Naive thymus-derived CD4-positive, alpha-beta T cell (primary cell): ENCODE measurements at regions not wholly inside any gene's neighbourhood (a gene's known extent, or its start where the extent isn't known, plus 50 kb on each side); places are given as distances from the start of the nearest gene placed in this dataset.

Experiments used
- ATAC-seq: fragments of 150-1000 bp; cut with Tn5 transposase; 2 replicates; pipeline ENCODE4 v1.10.0; 2021; ENCODE audit warnings: mild to moderate bottlenecking, moderate library complexity
- CTCF ChIA-PET: fragments of 350-600 bp; sonication (Branson Sonifier 250); formaldehyde crosslinking; loops from one replicate; lab custom pipeline; 2021; ENCODE audit warnings: antibody characterized with exemption; lab: Charles Lee
- POLR2A ChIA-PET: fragments of 350-600 bp; sonication (Branson Sonifier 250); formaldehyde crosslinking; loops from one replicate; lab custom pipeline; 2021; ENCODE audit warnings: antibody characterized with exemption, inconsistent platforms; lab: Charles Lee
- DNase-seq, 9 donors: peaks; one replicate each; pipeline versions ENCODE4 v3.0.0 to v3.0.0-alpha.2; 2020 to 2022; ENCODE audit warnings: mixed read lengths in 1 of 9
- H3K27ac ChIP-seq: one replicate; pipeline ENCODE4 v1.7.0; 2013; ENCODE audit warnings: mild to moderate bottlenecking, low read depth, low read length, moderate library complexity
- H3K27me3 ChIP-seq, 2 donors: one replicate each; pipeline ENCODE4 v1.7.0; 2013; ENCODE audit warnings: low read length in 2 of 2, mild to moderate bottlenecking in 2 of 2, moderate library complexity in 2 of 2; ENCODE audit not compliant: control insufficient read depth in 2 of 2, insufficient read depth in 2 of 2
- H3K36me3 ChIP-seq, 3 experiments: 1 replicate in 2 of 3; 2 replicates in 1 of 3; pipeline ENCODE4 v1.7.0; 2013; ENCODE audit warnings: low read length in 3 of 3, mild to moderate bottlenecking in 3 of 3, moderate library complexity in 1 of 3; ENCODE audit not compliant: insufficient read depth in 3 of 3, control insufficient read depth in 2 of 3
- H3K4me1 ChIP-seq, 2 donors: one replicate each; pipeline ENCODE4 v1.7.0; 2013; ENCODE audit warnings: low read length in 2 of 2, mild to moderate bottlenecking in 2 of 2, moderate library complexity in 1 of 2; ENCODE audit not compliant: control insufficient read depth in 2 of 2, insufficient read depth in 2 of 2
- H3K4me3 ChIP-seq: 2 replicates; pipeline ENCODE4 v1.7.0; 2013; ENCODE audit warnings: mild to moderate bottlenecking, low read length
- H3K9me3 ChIP-seq, 3 experiments: 1 replicate in 2 of 3; 2 replicates in 1 of 3; pipeline ENCODE4 v1.7.0; 2013; ENCODE audit warnings: low read length in 3 of 3; ENCODE audit not compliant: control insufficient read depth in 2 of 3
- H3K27ac Mint-ChIP-seq, 9 donors: one replicate each; pipeline ENCODE4 v1.8.0; 2020 to 2022; ENCODE audit warnings: mixed read lengths in 9 of 9, mild to moderate bottlenecking in 8 of 9, moderate library complexity in 5 of 9, inconsistent platforms in 2 of 9
- H3K27me3 Mint-ChIP-seq, 5 donors: one replicate each; pipeline ENCODE4 v1.8.0; 2021 to 2022; ENCODE audit warnings: mixed read lengths in 5 of 5, mild to moderate bottlenecking in 1 of 5
- H3K36me3 Mint-ChIP-seq, 5 donors: one replicate each; pipeline ENCODE4 v1.8.0; 2020 to 2022; ENCODE audit warnings: mixed read lengths in 5 of 5, mild to moderate bottlenecking in 3 of 5, inconsistent platforms in 1 of 5
- H3K4me1 Mint-ChIP-seq, 7 donors: one replicate each; pipeline ENCODE4 v1.8.0; 2020 to 2022; ENCODE audit warnings: mixed read lengths in 7 of 7, mild to moderate bottlenecking in 3 of 7, inconsistent platforms in 1 of 7
- H3K4me3 Mint-ChIP-seq, 10 donors: one replicate each; pipeline ENCODE4 v1.8.0; 2020 to 2022; ENCODE audit warnings: mild to moderate bottlenecking in 10 of 10, mixed read lengths in 10 of 10, moderate library complexity in 6 of 10, inconsistent platforms in 2 of 10
- H3K9me3 Mint-ChIP-seq, 11 donors: one replicate each; pipeline ENCODE4 v1.8.0; 2020 to 2022; ENCODE audit warnings: mixed read lengths in 11 of 11, mild to moderate bottlenecking in 4 of 11, inconsistent platforms in 1 of 11, moderate library complexity in 1 of 11
- intact Hi-C, 2 donors: fragments of 100-400 bp; cut with micrococcal nuclease; formaldehyde crosslinking; loops; one replicate each; pipeline ENCODE4 v1.15.1; 2023

- intact Hi-C loops = no loop called here
Measured at GRCh38 chr6:168730931-168731716, 290.1 kb downstream of the SMOC2 start.

DNA sequence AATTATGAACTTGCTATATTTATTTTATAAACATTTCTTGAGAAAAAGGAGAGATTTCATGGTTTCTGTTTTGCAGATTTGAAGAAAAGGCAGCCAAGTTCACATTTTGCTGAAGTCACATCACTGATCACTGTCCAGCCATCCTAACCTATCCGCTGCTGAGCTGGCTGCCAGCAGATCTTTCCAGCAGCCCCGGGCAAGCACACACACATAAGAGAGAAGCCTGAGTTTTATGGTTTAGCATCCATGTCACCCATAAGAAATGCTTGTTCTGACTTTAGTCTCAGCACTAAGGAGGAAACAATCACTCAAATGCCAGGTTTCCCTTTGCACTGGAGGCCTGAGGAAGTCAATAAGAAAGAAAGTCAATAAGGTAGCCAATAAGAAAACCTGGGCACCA lies 287.1 kb downstream of the SMOC2 start:
- no peaks in the 10 kb centered on the region for H3K4me1 ChIP-seq
- H3K27ac Mint-ChIP-seq = no peak overlapping the region
- no peak overlapping the region for H3K4me3 ChIP-seq
- POLR2A ChIA-PET = no interaction called here
- no peaks in the 10 kb centered on the region for H3K36me3 ChIP-seq
- DNase-seq (no peak), ATAC-seq (no peak)
- no peaks in the 10 kb centered on the region for H3K36me3 Mint-ChIP-seq
- no peak overlapping the region for H3K4me3 Mint-ChIP-seq
- H3K9me3 ChIP-seq = no peaks in the 10 kb centered on the region
- no peaks in the 10 kb centered on the region for H3K4me1 Mint-ChIP-seq
- H3K27me3 ChIP-seq = no peaks in the 10 kb centered on the region
- no peak overlapping the region for H3K27ac ChIP-seq
- intact Hi-C loops = no loop called here
- H3K9me3 Mint-ChIP-seq = peaks cover 0 to 4% (median 0%) of the 10 kb centered on the region in 11 donors
- CTCF ChIA-PET = no interaction called here
- peaks cover 0 to 20% (median 4%) of the 10 kb centered on the region in 5 donors for H3K27me3 Mint-ChIP-seq

More at GRCh38 chr6:168730931-168731716, 290.1 kb downstream of the SMOC2 start:
- H3K36me3 Mint-ChIP-seq = no peaks in the 10 kb centered on the region
- H3K4me1 Mint-ChIP-seq = no peaks in the 10 kb centered on the region
- H3K9me3 ChIP-seq = no peaks in the 10 kb centered on the region
- no peak overlapping the region for H3K27ac Mint-ChIP-seq
- no peaks in the 10 kb centered on the region for H3K4me1 ChIP-seq
- no peaks in the 10 kb centered on the region for H3K27me3 ChIP-seq
- DNase-seq (no peak), ATAC-seq (no peak)
- no peak overlapping the region for H3K4me3 ChIP-seq
- H3K9me3 Mint-ChIP-seq = peaks cover 0 to 3% (median 0%) of the 10 kb centered on the region in 11 donors
- ChIA-PET CTCF (no interaction called here), POLR2A (no interaction called here)
- no peak overlapping the region for H3K27ac ChIP-seq
- H3K4me3 Mint-ChIP-seq = no peak overlapping the region
- H3K27me3 Mint-ChIP-seq = peaks cover 0 to 16% (median 4%) of the 10 kb centered on the region in 5 donors
- H3K36me3 ChIP-seq = no peaks in the 10 kb centered on the region

DNA sequence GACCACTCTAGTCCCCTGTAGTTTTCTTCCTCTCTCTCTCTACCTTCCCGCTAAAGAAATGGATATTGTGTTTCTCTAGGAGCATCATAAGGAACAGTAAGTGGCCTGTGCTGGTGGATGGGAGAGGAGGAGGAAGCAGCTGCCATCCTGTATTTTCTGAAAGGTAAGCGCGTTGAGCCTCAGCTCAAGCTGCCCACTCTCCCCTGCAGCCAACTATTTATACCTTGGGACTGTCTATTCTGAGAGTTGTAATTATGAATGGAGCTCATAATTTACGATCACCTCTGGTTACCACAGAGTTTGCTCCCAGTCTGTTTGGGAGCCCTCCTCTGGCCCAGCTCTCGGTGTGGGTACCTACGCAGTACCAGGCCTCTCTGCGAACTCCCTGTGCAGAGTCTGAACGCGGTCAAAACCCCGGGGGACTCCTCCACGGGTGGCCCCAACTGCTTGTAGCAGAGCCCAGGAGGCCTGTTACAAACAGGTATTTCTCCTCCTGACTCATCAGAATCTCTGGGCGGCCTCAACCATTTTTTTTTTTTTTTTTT lies 285.4 kb downstream of the SMOC2 start:
- Mint-ChIP-seq H3K4me3 (no peak overlapping the region), H3K36me3 (no peaks in the 10 kb centered on the region), H3K27ac (no peak overlapping the region), H3K9me3 (peaks cover 0 to 4% (median 0%) of the 10 kb centered on the region in 11 donors), H3K4me1 (no peaks in the 10 kb centered on the region), H3K27me3 (peaks cover 0 to 24% (median 5%) of the 10 kb centered on the region in 5 donors)
- intact Hi-C loops = no loop called here
- no peak overlapping the region for H3K4me3 ChIP-seq
- no peaks in the 10 kb centered on the region for H3K9me3 ChIP-seq
- H3K4me1 ChIP-seq = no peaks in the 10 kb centered on the region
- ChIA-PET POLR2A (no interaction called here), CTCF (no interaction called here)
- DNase-seq = no peak
- H3K27ac ChIP-seq = no peak overlapping the region
- no peaks in the 10 kb centered on the region for H3K27me3 ChIP-seq
- ATAC-seq = no peak
- no peaks in the 10 kb centered on the region for H3K36me3 ChIP-seq

- no peaks in the 10 kb centered on the region for H3K4me1 ChIP-seq
- H3K27ac ChIP-seq = no peak overlapping the region
- H3K27me3 ChIP-seq = no peaks in the 10 kb centered on the region
- ATAC-seq (no peak), DNase-seq (no peak)
- no peaks in the 10 kb centered on the region for H3K4me1 Mint-ChIP-seq
- H3K36me3 Mint-ChIP-seq = no peaks in the 10 kb centered on the region
- H3K9me3 ChIP-seq = no peaks in the 10 kb centered on the region
- ChIA-PET CTCF (no interaction called here), POLR2A (no interaction called here)
- H3K27me3 Mint-ChIP-seq = peaks cover 0 to 24% (median 5%) of the 10 kb centered on the region in 5 donors
- intact Hi-C loops = no loop called here
- peaks cover 0 to 4% (median 0%) of the 10 kb centered on the region in 11 donors for H3K9me3 Mint-ChIP-seq
- H3K4me3 ChIP-seq = no peak overlapping the region
- H3K27ac Mint-ChIP-seq = no peak overlapping the region
- H3K4me3 Mint-ChIP-seq = no peak overlapping the region
- H3K36me3 ChIP-seq = no peaks in the 10 kb centered on the region
Measured at GRCh38 chr6:168725802-168726201, 284.8 kb downstream of the SMOC2 start.

- ChIA-PET POLR2A (no interaction called here), CTCF (no interaction called here)
- intact Hi-C loops = no loop called here
- Histone ChIP-seq H3K4me3 (no peak overlapping the region), H3K27ac (no peak overlapping the region), H3K9me3 (no peaks in the 10 kb centered on the region), H3K36me3 (no peaks in the 10 kb centered on the region), H3K4me1 (no peaks in the 10 kb centered on the region), H3K27me3 (no peaks in the 10 kb centered on the region)
- DNase-seq (no peak), ATAC-seq (no peak)
- Mint-ChIP-seq H3K27ac (no peak overlapping the region), H3K4me1 (no peaks in the 10 kb centered on the region), H3K4me3 (no peak overlapping the region), H3K27me3 (peaks cover 0 to 23% (median 5%) of the 10 kb centered on the region in 5 donors), H3K36me3 (no peaks in the 10 kb centered on the region), H3K9me3 (peaks cover 0 to 4% (median 0%) of the 10 kb centered on the region in 11 donors)
Measured at GRCh38 chr6:168724669-168725570, 283.9 kb downstream of the SMOC2 start.

GRCh38 chr6:168724033-168724432 lies 283.0 kb downstream of the SMOC2 start:
- ChIA-PET POLR2A (no interaction called here), CTCF (no interaction called here)
- DNase-seq = no peak
- H3K4me1 ChIP-seq = no peaks in the 10 kb centered on the region
- no peaks in the 10 kb centered on the region for H3K9me3 ChIP-seq
- peaks cover 0 to 4% (median 0%) of the 10 kb centered on the region in 11 donors for H3K9me3 Mint-ChIP-seq
- peaks cover 0 to 19% (median 5%) of the 10 kb centered on the region in 5 donors for H3K27me3 Mint-ChIP-seq
- H3K27me3 ChIP-seq = no peaks in the 10 kb centered on the region
- no peak overlapping the region for H3K4me3 Mint-ChIP-seq
- intact Hi-C loops = no loop called here
- H3K27ac Mint-ChIP-seq = no peak overlapping the region
- no peak for ATAC-seq
- no peaks in the 10 kb centered on the region for H3K36me3 Mint-ChIP-seq
- no peaks in the 10 kb centered on the region for H3K36me3 ChIP-seq
- H3K4me3 ChIP-seq = no peak overlapping the region
- no peak overlapping the region for H3K27ac ChIP-seq
- no peaks in the 10 kb centered on the region for H3K4me1 Mint-ChIP-seq
